ENCODE measurements at regions not wholly inside any gene's neighbourhood (a gene's known extent, or its start where the extent isn't known, plus 50 kb on each side); places are given as distances from the start of the nearest gene placed in this dataset.

- TF ChIP-seq, protein P1, sequence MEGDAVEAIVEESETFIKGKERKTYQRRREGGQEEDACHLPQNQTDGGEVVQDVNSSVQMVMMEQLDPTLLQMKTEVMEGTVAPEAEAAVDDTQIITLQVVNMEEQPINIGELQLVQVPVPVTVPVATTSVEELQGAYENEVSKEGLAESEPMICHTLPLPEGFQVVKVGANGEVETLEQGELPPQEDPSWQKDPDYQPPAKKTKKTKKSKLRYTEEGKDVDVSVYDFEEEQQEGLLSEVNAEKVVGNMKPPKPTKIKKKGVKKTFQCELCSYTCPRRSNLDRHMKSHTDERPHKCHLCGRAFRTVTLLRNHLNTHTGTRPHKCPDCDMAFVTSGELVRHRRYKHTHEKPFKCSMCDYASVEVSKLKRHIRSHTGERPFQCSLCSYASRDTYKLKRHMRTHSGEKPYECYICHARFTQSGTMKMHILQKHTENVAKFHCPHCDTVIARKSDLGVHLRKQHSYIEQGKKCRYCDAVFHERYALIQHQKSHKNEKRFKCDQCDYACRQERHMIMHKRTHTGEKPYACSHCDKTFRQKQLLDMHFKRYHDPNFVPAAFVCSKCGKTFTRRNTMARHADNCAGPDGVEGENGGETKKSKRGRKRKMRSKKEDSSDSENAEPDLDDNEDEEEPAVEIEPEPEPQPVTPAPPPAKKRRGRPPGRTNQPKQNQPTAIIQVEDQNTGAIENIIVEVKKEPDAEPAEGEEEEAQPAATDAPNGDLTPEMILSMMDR (conservative IDR thresholded peaks at IDR 0.05; ENCODE audit: low read length) = no peak
- TF ChIP-seq EZH2phosphoT487 (IDR thresholded peaks at IDR 0.05; ENCODE audit: borderline replicate concordance, low read depth, low read length) = no peak
Observed at GRCh38 chr9:1962588-1963106, 52.5 kb upstream of the SMARCA2 start.

All from OCI-LY7 (cell line).